ENCODE measurements at regions not wholly inside any gene's neighbourhood (a gene's known extent, or its start where the extent isn't known, plus 50 kb on each side); places are given as distances from the start of the nearest gene placed in this dataset.

DNA sequence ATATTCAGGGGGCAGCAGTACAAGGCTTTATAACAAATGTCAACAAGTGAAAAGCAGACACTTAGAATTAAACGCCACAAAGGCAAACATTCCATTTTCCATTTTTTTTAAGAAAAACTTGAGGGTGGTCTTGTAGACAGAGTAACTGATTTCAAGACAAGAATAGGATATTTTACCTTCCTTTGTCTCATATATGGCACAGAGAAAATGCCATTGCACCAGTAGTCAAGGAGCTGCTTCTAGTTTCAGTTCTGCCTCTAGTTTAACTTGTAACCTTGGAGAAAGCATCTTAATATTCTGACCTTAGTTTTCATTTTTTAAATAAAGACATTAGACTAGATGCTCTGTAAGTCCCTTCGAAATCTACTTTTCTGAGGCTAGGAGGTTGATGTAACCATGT, 355.3 kb upstream of the KCNN2 start:
- intact Hi-C loops (cut with micrococcal nuclease): no loop called here
- Histone ChIP-seq H4K20me1 (ENCODE audit: insufficient read depth, low read length) (no peaks in the 10 kb centered on the region), H3K36me3 (ENCODE audit: control insufficient read depth, insufficient read depth, low read length) (no peaks in the 10 kb centered on the region), H3K9me3 (ENCODE audit: control insufficient read depth, insufficient read depth, low read length) (no peaks in the 10 kb centered on the region), H3K23ac (ENCODE audit: low read depth, low read length) (no peak overlapping the region), H4K91ac (ENCODE audit: insufficient read depth, low read depth, low read length) (no peak overlapping the region), H3K79me1 (ENCODE audit: low read depth in 1 of 2, low read length in 2 of 2) (no peaks in the 10 kb centered on the region), H2BK20ac (ENCODE audit: low read depth, low read length) (no peak overlapping the region), H2BK15ac (ENCODE audit: low read depth, low read length) (no peak overlapping the region), H4K8ac (ENCODE audit: low read depth in 2 of 2, low read length in 2 of 2) (no peak overlapping the region), H3K18ac (ENCODE audit: low read depth, low read length) (no peak overlapping the region), H2AK9ac (replicated peaks; ENCODE audit: low read depth, low read length, poor library complexity) (no peak overlapping the region), H2BK120ac (ENCODE audit: low read depth, low read length) (no peak overlapping the region), H4K5ac (ENCODE audit: low read depth, low read length) (no peak overlapping the region), H2AFZ (replicated peaks; ENCODE audit: low read length, poor library complexity) (no peak overlapping the region), H3K4ac (ENCODE audit: low read depth, low read length) (no peak overlapping the region), H2AK5ac (ENCODE audit: low read depth, low read length) (no peak overlapping the region), H3K56ac (ENCODE audit: extremely low read depth, insufficient read depth, low read length) (no peak overlapping the region), H3K4me1 (ENCODE audit: control insufficient read depth, insufficient read depth, low read length) (no peaks in the 10 kb centered on the region), H3K9me1 (ENCODE audit: insufficient read depth, low read length) (no peaks in the 10 kb centered on the region), H3K27ac (ENCODE audit: insufficient read depth, low read length) (no peak overlapping the region), H3K27me3 (ENCODE audit: control insufficient read depth, insufficient read depth, low read length) (no peaks in the 10 kb centered on the region), H3K14ac (replicated peaks; ENCODE audit: low read depth, low read length) (no peak overlapping the region), H3K4me3 (ENCODE audit: insufficient read depth, low read depth, low read length) (no peak overlapping the region), H3K9ac (ENCODE audit: low read depth, low read length) (no peak overlapping the region), H3K4me2 (ENCODE audit: low read depth, low read length) (no peak overlapping the region), H2BK5ac (ENCODE audit: low read depth, low read length, poor library complexity, severe bottlenecking) (no peak overlapping the region)
- dilution Hi-C loops (cut with HindIII; ENCODE audit: low sequenced_read_pairs, unreplicated experiment): no loop called here
- no CpG with 5 or more reads among the region's 2 CpGs for WGBS, 2 experiments (ENCODE audit: extremely low coverage in 2 of 2, insufficient read length in 1 of 2)
- BruUV-seq (replicated peaks): no TSS peak
- CTCF ChIA-PET: no interaction called here
- POLR2A ChIA-PET (ENCODE audit: unreplicated experiment): no interaction called here
- DNase-seq (no peak), ATAC-seq (ENCODE audit: low read depth) (no peak)
- in situ Hi-C loops (cut with MboI; ENCODE audit: low sequenced_read_pairs): no loop called here
- TF ChIP-seq MXI1 (IDR thresholded peaks at IDR 0.05; ENCODE audit: borderline replicate concordance, low read depth, low read length) (no peak), RAD21 (IDR thresholded peaks at IDR 0.05; ENCODE audit: low read length) (no peak), BHLHE40 (IDR thresholded peaks at IDR 0.05; ENCODE audit: low read depth, low read length) (no peak), CHD1 (IDR thresholded peaks at IDR 0.05; ENCODE audit: low read depth, low read length) (no peak), NFE2L2 (IDR thresholded peaks at IDR 0.05; ENCODE audit: low read depth, low read length) (no peak), MAFK (IDR thresholded peaks at IDR 0.05; ENCODE audit: low read depth, low read length) (no peak), RFX5 (IDR thresholded peaks at IDR 0.05; ENCODE audit: low read depth, low read length) (no peak), POLR2A (IDR thresholded peaks at IDR 0.05; ENCODE audit: low read depth, low read length) (no peak)
- TF ChIP-seq, protein P1, sequence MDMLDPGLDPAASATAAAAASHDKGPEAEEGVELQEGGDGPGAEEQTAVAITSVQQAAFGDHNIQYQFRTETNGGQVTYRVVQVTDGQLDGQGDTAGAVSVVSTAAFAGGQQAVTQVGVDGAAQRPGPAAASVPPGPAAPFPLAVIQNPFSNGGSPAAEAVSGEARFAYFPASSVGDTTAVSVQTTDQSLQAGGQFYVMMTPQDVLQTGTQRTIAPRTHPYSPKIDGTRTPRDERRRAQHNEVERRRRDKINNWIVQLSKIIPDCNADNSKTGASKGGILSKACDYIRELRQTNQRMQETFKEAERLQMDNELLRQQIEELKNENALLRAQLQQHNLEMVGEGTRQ (IDR thresholded peaks at IDR 0.05; ENCODE audit: low read depth, low read length): no peak
- TF ChIP-seq, protein P2, sequence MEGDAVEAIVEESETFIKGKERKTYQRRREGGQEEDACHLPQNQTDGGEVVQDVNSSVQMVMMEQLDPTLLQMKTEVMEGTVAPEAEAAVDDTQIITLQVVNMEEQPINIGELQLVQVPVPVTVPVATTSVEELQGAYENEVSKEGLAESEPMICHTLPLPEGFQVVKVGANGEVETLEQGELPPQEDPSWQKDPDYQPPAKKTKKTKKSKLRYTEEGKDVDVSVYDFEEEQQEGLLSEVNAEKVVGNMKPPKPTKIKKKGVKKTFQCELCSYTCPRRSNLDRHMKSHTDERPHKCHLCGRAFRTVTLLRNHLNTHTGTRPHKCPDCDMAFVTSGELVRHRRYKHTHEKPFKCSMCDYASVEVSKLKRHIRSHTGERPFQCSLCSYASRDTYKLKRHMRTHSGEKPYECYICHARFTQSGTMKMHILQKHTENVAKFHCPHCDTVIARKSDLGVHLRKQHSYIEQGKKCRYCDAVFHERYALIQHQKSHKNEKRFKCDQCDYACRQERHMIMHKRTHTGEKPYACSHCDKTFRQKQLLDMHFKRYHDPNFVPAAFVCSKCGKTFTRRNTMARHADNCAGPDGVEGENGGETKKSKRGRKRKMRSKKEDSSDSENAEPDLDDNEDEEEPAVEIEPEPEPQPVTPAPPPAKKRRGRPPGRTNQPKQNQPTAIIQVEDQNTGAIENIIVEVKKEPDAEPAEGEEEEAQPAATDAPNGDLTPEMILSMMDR (conservative IDR thresholded peaks at IDR 0.05; ENCODE audit: low read depth, low read length): no peak
- TF ChIP-seq, protein P3, sequence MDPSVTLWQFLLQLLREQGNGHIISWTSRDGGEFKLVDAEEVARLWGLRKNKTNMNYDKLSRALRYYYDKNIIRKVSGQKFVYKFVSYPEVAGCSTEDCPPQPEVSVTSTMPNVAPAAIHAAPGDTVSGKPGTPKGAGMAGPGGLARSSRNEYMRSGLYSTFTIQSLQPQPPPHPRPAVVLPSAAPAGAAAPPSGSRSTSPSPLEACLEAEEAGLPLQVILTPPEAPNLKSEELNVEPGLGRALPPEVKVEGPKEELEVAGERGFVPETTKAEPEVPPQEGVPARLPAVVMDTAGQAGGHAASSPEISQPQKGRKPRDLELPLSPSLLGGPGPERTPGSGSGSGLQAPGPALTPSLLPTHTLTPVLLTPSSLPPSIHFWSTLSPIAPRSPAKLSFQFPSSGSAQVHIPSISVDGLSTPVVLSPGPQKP (IDR thresholded peaks at IDR 0.05; ENCODE audit: borderline replicate concordance, low read depth, low read length): no peak
